Endometrial microvascular endothelial cells (primary cell): ENCODE measurements at regions not wholly inside any gene's neighbourhood (a gene's known extent, or its start where the extent isn't known, plus 50 kb on each side); places are given as distances from the start of the nearest gene placed in this dataset.
"Not testable (repeated sequence)": the region's sequence is repeated elsewhere in the genome, so short reads cannot be mapped to it uniquely, and the experiment has no call there.

Source experiments
- in situ Hi-C: cut with HindIII; loops from 2 replicates; pipeline ENCODE4 v1.10.0; 2017; ENCODE audit warnings: low sequenced_read_pairs, low pct_unique_long_range_greater_than_20kb; ENCODE audit errors: inconsistent ontology term

GRCh38 chr6:113767985-113768384 lies 89.2 kb upstream of the MARCKS start:
- in situ Hi-C loops, result no loop called here

DNA sequence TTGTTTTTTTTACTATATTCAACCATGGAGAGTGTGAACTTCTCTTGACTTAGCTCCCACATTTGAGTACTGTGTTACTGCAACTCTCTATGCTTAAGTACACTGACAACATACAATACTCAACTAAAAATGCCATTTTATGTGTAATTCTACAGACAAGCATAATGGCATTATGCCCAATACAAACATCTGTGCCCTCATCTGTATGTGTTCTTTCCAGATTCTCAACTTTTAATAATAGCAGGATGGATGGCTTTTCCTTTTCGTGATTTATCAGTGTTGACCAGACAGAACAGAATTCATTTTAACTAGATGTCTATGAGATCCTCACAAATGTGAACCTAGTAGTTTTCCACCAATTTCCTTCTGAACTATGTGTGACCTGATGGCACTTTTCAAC lies 84.2 kb upstream of the MARCKS start:
- in situ Hi-C loops, result no loop called here

DNA sequence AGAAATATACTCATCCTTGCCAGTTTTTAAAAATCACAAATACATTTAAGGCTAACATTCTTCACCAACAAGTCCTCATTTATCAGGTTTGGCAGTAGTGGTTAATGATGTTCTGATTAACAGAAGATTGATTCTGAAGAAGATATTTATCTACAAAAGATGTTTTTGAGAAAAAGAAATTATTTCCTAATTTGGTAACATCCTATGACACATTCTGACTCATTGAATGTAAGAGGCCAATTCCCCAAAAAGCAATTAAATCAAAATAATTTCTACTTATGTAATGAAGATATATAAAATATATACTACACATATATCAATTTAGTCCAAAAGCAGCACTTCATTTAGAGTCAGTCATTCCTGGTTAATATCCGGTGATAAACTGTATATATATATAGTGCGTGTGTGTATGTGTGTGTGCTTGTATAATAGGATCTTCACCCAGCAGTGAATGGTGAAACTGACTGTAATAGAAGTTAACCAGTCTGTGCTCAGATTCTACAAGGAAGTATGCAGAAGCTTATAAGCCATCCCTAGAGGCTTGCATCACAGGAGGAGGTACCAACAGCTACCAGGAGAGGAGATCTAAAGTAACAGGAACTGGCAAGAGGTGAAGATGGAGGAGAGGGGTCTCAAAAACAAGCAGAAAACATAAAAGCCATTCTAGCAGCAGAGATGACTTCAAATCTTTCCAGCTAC lies 82.9 kb upstream of the MARCKS start:
- in situ Hi-C loops, result no loop called here

GRCh38 chr6:113776998-113777397 lies 80.1 kb upstream of the MARCKS start:
- in situ Hi-C loops, result no loop called here

- in situ Hi-C loops, result no loop called here
Observed at GRCh38 chr6:113777601-113778000, 79.5 kb upstream of the MARCKS start.

- in situ Hi-C loops, result no loop called here
Observed at GRCh38 chr6:113779656-113780055, 77.5 kb upstream of the MARCKS start.

DNA sequence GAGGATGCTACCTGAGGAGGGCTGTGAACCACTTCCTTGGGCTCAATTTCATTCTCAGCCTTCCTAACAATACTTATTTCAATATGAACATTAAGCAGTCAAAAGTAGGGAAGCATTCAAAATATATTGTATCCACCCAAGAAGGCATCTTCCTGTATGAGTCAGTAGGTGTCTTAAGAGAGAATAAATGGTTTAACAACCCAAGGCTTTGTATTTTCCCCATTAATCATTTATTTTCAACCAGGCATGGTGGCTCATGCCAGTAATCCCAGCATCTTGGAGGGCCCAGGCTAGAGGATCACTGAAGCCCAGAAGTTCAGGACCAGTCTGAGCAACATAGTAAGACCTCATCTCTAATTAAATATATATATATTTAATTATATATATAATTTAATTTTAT lies 74.5 kb upstream of the MARCKS start:
- in situ Hi-C loops, result no loop called here

DNA sequence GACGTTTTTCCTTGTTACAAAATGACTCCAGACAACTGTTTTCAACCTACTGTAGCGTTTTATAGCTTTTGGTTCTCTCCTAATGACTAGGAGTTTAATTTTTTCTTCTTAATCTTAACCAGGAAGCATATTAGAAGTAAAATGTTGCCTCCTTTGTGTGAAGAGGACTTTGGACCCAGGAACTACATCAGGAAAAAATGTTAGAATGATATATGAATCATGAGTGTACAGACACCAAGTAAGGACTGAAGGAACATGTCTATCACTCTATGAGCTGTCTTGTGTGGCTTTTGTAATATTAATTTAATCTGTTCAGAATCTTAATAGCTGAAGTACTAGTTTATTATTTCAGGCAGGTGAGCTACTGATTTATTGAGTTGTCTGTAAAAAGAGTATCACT lies 71.0 kb upstream of the MARCKS start:
- in situ Hi-C loops, result no loop called here

DNA sequence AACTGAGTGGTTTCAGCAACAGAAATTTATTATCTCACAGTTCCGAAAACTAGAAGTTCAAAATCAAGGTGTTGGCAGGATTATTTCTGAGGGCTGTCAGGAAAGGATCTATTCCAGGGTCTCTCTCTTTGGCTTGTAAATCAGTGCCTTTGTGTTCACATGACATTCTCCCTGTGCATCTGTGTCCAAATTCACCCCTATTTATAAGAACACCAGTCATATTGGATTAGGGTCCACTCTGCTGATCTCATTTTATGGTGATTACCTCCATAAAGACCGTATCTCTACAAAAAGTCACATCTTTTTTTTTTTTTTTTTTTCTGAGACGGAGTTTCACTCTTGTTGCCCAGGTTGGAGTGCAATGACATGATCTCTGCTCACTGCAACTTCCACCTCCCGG lies 68.6 kb upstream of the MARCKS start:
- in situ Hi-C loops, result no loop called here

GRCh38 chr6:113791225-113791624 lies 65.9 kb upstream of the MARCKS start:
- in situ Hi-C loops, result not testable (repeated sequence)

GRCh38 chr6:113795371-113795770 lies 61.8 kb upstream of the MARCKS start:
- in situ Hi-C loops, result not testable (repeated sequence)

DNA sequence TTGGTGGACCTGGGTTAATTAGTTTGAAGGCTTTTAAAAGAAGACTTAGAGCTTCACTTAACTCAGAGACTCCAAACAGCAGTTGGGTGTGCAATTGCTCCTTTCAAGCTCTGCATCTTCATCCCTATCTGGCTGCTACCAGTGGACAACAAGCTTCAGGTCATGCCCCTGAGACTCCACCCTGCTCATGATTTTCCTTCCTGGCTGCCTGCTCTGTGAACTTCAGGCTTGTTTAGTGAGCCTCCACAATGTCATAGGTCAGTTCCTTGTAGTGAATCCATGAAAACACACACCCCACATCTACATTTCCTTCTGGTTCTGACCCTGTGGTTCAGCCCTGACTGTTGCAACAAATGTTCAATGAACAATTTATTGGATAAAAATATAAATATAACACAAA lies 61.1 kb upstream of the MARCKS start:
- in situ Hi-C loops, result no loop called here

DNA sequence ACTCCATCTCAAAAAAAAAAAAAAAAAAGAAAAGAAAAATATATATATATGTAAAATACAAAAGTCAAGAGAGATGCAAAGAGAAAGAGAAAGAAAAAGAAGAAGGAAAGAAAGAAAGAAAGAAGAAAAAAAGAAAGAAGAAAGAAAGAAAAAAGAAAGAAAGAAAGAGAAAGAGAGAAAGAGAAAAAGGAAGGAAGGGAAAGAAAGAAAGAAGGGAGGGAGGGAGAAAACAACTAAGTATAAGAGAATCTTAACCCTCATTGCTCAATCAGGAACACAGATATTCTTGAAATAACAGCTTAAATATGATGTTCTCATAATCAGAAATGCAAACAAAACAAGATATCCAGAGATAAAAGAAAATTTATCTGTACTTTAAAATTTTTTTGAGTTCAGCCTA lies 54.4 kb upstream of the MARCKS start:
- in situ Hi-C loops, result no loop called here

GRCh38 chr6:113805173-113805790 lies 51.9 kb upstream of the MARCKS start:
- in situ Hi-C loops, result no loop called here

DNA sequence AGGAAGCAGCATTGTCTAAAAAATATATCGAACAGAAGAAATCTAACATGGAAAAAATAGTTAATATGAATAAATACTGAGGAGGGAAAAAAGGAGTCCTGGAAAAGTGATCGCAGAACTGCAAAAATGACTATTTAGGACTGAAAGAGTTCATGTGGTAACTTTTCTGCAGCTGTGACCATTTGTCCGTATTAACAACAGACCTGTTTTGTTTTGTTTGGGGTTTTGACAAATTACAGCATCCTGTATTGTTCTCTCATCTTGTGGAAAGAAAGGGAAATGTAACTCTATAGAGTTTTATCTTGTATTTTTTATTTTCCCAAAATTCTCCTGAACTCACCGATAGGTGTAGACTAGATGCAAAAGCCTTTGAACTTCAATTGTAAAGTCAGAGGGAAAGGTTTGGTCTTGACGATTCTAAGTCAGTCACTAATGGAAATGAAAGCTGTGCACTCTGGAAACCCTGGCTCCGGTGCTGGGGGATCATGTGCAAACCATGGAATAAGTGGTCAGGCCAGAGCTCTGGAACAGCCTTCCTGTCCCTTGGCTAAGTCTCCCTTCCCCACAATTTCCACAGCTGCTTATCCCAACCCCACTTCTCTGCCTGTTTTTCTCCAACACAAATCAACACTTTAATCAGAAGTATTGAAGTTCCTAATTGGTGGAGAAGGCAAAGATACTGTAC lies 51.2 kb upstream of the MARCKS start:
- in situ Hi-C loops, result no loop called here
